Sigmoid colon (tissue), 6 donors: ENCODE measurements at regions not wholly inside any gene's neighbourhood (a gene's known extent, or its start where the extent isn't known, plus 50 kb on each side); places are given as distances from the start of the nearest gene placed in this dataset.

Source experiments
- DNase-seq: peaks from one replicate; pipeline ENCODE4 v3.0.0-alpha.2; 2019
- H3K27ac ChIP-seq, 4 donors: fragments of 200-600 bp; sonication (generic); one replicate each; pipeline ENCODE4 v1.5.1; 2016 to 2019; ENCODE audit warnings: mild to moderate bottlenecking in 1 of 4
- H3K27me3 ChIP-seq, 3 donors: fragments of 200-600 bp; sonication (generic); one replicate each; pipeline ENCODE4 v1.5.1; 2019; ENCODE audit warnings: mild to moderate bottlenecking in 1 of 3
- H3K36me3 ChIP-seq, 4 donors: fragments of 200-600 bp; sonication (generic); one replicate each; pipeline ENCODE4 v1.5.1; 2016 to 2019
- H3K4me1 ChIP-seq, 4 donors: fragments of 200-600 bp; sonication (generic); one replicate each; pipeline ENCODE4 v1.5.1; 2017 to 2019
- H3K4me3 ChIP-seq, 4 donors: fragments of 200-600 bp; sonication (generic); one replicate each; pipeline ENCODE4 v1.5.1; 2017 to 2019; ENCODE audit warnings: mild to moderate bottlenecking in 2 of 4, moderate library complexity in 1 of 4
- H3K9me3 ChIP-seq, 4 donors: fragments of 200-600 bp in 3 of 4; sonication (generic) in 3 of 4; one replicate each; pipeline versions ENCODE4 v1.5.1 to v1.6.1; 2013 to 2019
- CTCF ChIP-seq, 4 experiments: fragments of 450-650 bp in 3 of 4; fragments of 200-600 bp in 1 of 4; IDR thresholded peaks; one replicate each; pipeline ENCODE4 v1.5.1; 2016 to 2019; ENCODE audit warnings: antibody characterized with exemption in 4 of 4, mild to moderate bottlenecking in 3 of 4, moderate library complexity in 2 of 4
- EP300 ChIP-seq, 4 donors: sonication (generic); formaldehyde crosslinking; IDR thresholded peaks; one replicate each; pipeline ENCODE4 v1.6.1; 2017; ENCODE audit warnings: antibody characterized with exemption in 4 of 4
- POLR2A ChIP-seq, 2 donors: fragments of 450-650 bp; IDR thresholded peaks; one replicate each; pipeline ENCODE4 v1.6.1; 2016; ENCODE audit warnings: antibody characterized with exemption in 2 of 2, mild to moderate bottlenecking in 2 of 2, moderate library complexity in 2 of 2
- POLR2AphosphoS5 ChIP-seq, 4 donors: sonication (generic); formaldehyde crosslinking; IDR thresholded peaks; one replicate each; pipeline ENCODE4 v1.6.1; 2017; ENCODE audit warnings: antibody characterized with exemption in 4 of 4
- WGBS, 2 donors: extraction: QIAGEN DNeasy Blood & Tissue Kit; methylation state at CpG; one replicate each; pipeline ENCODE4 v1.1.7; 2013; 5-methylcytosine and 5-hydroxymethylcytosine counted together
- intact Hi-C: fragments of 100-400 bp; cut with DNase I; formaldehyde crosslinking; loops from one replicate; pipeline ENCODE4 v1.15.1; 2023
- donor health status: healthy with polysubstance abuse.
- donor health status: healthy.

GRCh38 chr13:39960191-39960590 is 304.7 kb downstream of the COG6 start:
- Histone ChIP-seq H3K27me3 (no peaks in the 10 kb centered on the region), H3K4me3 (no peak overlapping the region), H3K4me1 (no peaks in the 10 kb centered on the region), H3K9me3 (no peaks in the 10 kb centered on the region), H3K36me3 (no peaks in the 10 kb centered on the region), H3K27ac (no peak overlapping the region)
- 69 to 84% methylated on average over 3 of the region's 3 CpGs for WGBS, 2 donors
- no peak for DNase-seq
- TF ChIP-seq POLR2A (IDR thresholded peaks at IDR 0.05) (no peak), EP300 (IDR thresholded peaks at IDR 0.05) (no peak), CTCF (IDR thresholded peaks at IDR 0.05) (no peak), POLR2AphosphoS5 (IDR thresholded peaks at IDR 0.05) (no peak)
- intact Hi-C loops: no loop called here

DNA sequence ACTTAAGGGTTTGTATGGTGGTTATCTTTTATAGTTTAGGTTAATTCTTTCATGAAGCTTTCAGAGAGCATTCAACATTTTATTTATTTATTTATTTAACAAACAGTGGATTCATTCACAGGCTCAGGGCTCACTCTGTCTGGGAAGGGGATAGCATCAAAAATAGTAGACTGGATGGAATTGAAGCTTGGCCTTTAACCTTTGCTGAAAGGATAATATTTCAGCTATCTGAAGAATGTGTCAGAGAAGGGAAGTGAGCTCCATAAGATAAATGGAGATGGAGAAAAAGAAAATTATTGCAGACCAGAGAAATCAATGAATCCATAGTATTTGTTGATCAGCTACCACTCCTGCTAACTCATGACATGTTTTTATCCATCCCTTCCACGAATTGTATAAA is 305.6 kb downstream of the COG6 start:
- Histone ChIP-seq H3K36me3 (no peaks in the 10 kb centered on the region), H3K4me3 (no peak overlapping the region), H3K9me3 (no peaks in the 10 kb centered on the region), H3K27me3 (no peaks in the 10 kb centered on the region), H3K4me1 (no peaks in the 10 kb centered on the region), H3K27ac (no peak overlapping the region)
- intact Hi-C loops: no loop called here
- 68 to 75% methylated on average over 1 of the region's 1 CpG for WGBS, 2 donors
- TF ChIP-seq POLR2A (IDR thresholded peaks at IDR 0.05) (no peak), EP300 (IDR thresholded peaks at IDR 0.05) (no peak), CTCF (IDR thresholded peaks at IDR 0.05) (no peak), POLR2AphosphoS5 (IDR thresholded peaks at IDR 0.05) (no peak)
- no peak for DNase-seq

DNA sequence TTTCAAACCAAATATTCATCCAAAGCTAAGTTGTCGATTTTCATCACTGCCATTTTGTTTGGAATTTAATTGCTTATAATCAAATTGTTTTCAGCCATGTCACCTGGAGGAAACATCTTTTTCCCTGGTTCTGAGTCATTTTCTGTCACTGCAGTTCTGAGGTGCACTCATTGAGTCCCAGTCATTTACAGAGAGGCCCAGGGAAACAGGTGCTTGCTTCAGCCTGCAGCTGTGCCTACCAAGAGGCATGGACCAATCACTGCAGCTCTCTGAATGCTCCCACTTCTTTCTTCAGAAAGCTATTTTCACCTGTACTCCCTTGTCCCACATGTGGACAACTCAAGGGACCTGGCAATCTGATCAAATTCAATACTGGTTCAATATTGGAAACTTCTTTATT is 308.1 kb downstream of the COG6 start:
- TF ChIP-seq CTCF (IDR thresholded peaks at IDR 0.05) (no peak), EP300 (IDR thresholded peaks at IDR 0.05) (no peak), POLR2AphosphoS5 (IDR thresholded peaks at IDR 0.05) (no peak), POLR2A (IDR thresholded peaks at IDR 0.05) (no peak)
- whole genome bisulfite sequencing, 2 donors: 82 to 99% methylated on average over 1 of the region's 1 CpG
- Histone ChIP-seq H3K9me3 (no peaks in the 10 kb centered on the region), H3K4me1 (no peaks in the 10 kb centered on the region), H3K27me3 (no peaks in the 10 kb centered on the region), H3K4me3 (no peak overlapping the region), H3K27ac (no peak overlapping the region), H3K36me3 (no peaks in the 10 kb centered on the region)
- intact Hi-C loops: no loop called here
- no peak for DNase-seq

- H3K27me3 ChIP-seq: no peaks in the 10 kb centered on the region
- TF ChIP-seq POLR2AphosphoS5 (IDR thresholded peaks at IDR 0.05): no peak
- TF ChIP-seq EP300 (IDR thresholded peaks at IDR 0.05): no peak
- no peak for TF ChIP-seq CTCF (IDR thresholded peaks at IDR 0.05)
- no peak for TF ChIP-seq POLR2A (IDR thresholded peaks at IDR 0.05)
- H3K36me3 ChIP-seq: no peaks in the 10 kb centered on the region
- no peak overlapping the region for H3K4me3 ChIP-seq
- 88 to 92% methylated on average over 3 of the region's 3 CpGs for WGBS, 2 donors
- H3K27ac ChIP-seq: no peak overlapping the region
- H3K4me1 ChIP-seq: no peaks in the 10 kb centered on the region
- no peaks in the 10 kb centered on the region for H3K9me3 ChIP-seq
- intact Hi-C loops: no loop called here
- DNase-seq: no peak
These were observed 309.8 kb downstream of the COG6 start for GRCh38 chr13:39965309-39965708.

DNA sequence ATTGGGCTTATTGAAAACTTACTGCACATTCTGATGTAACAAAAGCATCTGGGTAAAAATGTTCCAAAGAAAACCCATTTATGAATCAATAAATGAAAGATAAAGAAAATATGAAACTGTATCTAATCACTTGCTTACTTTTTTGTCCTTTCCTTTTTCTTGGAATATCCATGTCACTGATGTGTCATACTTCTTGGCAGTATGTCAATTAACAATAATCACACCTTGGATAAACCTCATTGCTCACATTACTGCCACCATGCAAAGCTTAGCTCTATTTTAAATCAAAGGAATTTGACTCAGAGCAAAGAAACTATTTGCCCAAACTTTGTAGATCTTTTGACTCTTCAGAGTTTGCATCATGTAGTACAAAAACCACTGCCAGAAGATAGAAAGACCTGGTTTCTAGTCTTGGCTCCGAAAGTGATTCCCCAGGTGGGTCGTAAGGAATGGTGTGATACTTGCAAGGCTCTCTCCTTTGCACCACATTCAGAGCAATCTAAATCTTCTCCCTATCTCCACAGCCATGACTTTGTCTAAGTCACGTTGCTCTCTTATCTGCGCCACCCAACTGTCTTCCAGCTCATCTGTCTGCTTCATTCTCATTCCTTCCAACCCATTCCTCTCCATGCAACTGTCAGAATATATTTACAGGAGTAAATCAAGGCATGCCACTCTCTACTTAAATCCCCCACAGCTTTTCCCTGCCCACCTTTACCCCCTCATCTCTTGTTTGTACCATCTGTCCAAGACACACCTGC is 311.9 kb downstream of the COG6 start:
- no peak for DNase-seq
- intact Hi-C loops: no loop called here
- Histone ChIP-seq H3K4me3 (no peak overlapping the region), H3K27ac (no peak overlapping the region), H3K9me3 (no peaks in the 10 kb centered on the region), H3K36me3 (no peaks in the 10 kb centered on the region), H3K4me1 (no peaks in the 10 kb centered on the region), H3K27me3 (no peaks in the 10 kb centered on the region)
- 88 to 91% methylated on average over 4 of the region's 4 CpGs for WGBS, 2 donors
- no peak for TF ChIP-seq EP300 (IDR thresholded peaks at IDR 0.05)
- no peak for TF ChIP-seq POLR2AphosphoS5 (IDR thresholded peaks at IDR 0.05)
- no peak for TF ChIP-seq POLR2A (IDR thresholded peaks at IDR 0.05)
- no peak for TF ChIP-seq CTCF (IDR thresholded peaks at IDR 0.05)
